Left colon (tissue), 2 donors: ENCODE measurements at regions not wholly inside any gene's neighbourhood (a gene's known extent, or its start where the extent isn't known, plus 50 kb on each side); places are given as distances from the start of the nearest gene placed in this dataset.

ENCODE experiments used
- ATAC-seq: fragments of 200-7000 bp; cut with Tn5 transposase; one replicate; pipeline ENCODE4 v1.9.1; 2020; ENCODE audit warnings: mild to moderate bottlenecking, moderate library complexity
- DNase-seq, 2 donors: peaks; one replicate each; pipeline ENCODE4 v3.0.0-alpha.2; 2020
- intact Hi-C, 2 donors: fragments of 100-400 bp; cut with DNase I in 1 of 2; cut with micrococcal nuclease in 1 of 2; formaldehyde crosslinking; loops; one replicate each; pipeline versions ENCODE4 v1.11.2 to v1.14.0; 2022; cut with DNase I, micrococcal nuclease
- donor health status: DM: no; HTN: no; CAD: no.
- donor health status: DM: yes; HTN: yes; CAD: no.

GRCh38 chr2:19504400-19505198 lies 146.2 kb upstream of the OSR1 start:
- peak; percentile 74 for ATAC-seq
- no peak for DNase-seq
- intact Hi-C loops: no loop called here

- intact Hi-C loops: no loop called here
- ATAC-seq: no peak
- DNase-seq: no peak
Observed at GRCh38 chr2:19503915-19504314, 145.5 kb upstream of the OSR1 start.

- ATAC-seq (no peak), DNase-seq (no peak)
- intact Hi-C loops: no loop called here
Observed at GRCh38 chr2:19503406-19503805, 145.0 kb upstream of the OSR1 start.

GRCh38 chr2:19500126-19500525 lies 141.7 kb upstream of the OSR1 start:
- DNase-seq: no peak
- ATAC-seq: no peak
- intact Hi-C loops: no loop called here

- no peak for ATAC-seq
Observed at GRCh38 chr2:19496646-19497045, 138.2 kb upstream of the OSR1 start.

GRCh38 chr2:19494241-19494640 lies 135.8 kb upstream of the OSR1 start:
- DNase-seq (no peak), ATAC-seq (no peak)
- intact Hi-C loops: no loop called here

More at GRCh38 chr2:19496646-19497045, 138.2 kb upstream of the OSR1 start:
- intact Hi-C loops: no loop called here
- DNase-seq: no peak

GRCh38 chr2:19491796-19492195 lies 133.4 kb upstream of the OSR1 start:
- DNase-seq: no peak
- intact Hi-C loops: no loop called here
- ATAC-seq: no peak

- intact Hi-C loops: no loop called here
- DNase-seq (no peak), ATAC-seq (no peak)
Observed at GRCh38 chr2:19490846-19491435, 132.5 kb upstream of the OSR1 start.

- no peak for ATAC-seq
- DNase-seq: no peak
- intact Hi-C loops: no loop called here
Observed at GRCh38 chr2:19488009-19488691, 129.7 kb upstream of the OSR1 start.

GRCh38 chr2:19484736-19485135 lies 126.3 kb upstream of the OSR1 start:
- intact Hi-C loops: no loop called here
- no peak for ATAC-seq
- no peak for DNase-seq

- intact Hi-C loops: no loop called here
- ATAC-seq: no peak
- DNase-seq: peak in 1 of 2 donors; percentile 25
Observed at GRCh38 chr2:19480673-19481072, 122.2 kb upstream of the OSR1 start.

- no peak for DNase-seq
- intact Hi-C loops: no loop called here
- ATAC-seq: no peak
Observed at GRCh38 chr2:19479666-19480065, 121.2 kb upstream of the OSR1 start.

- intact Hi-C loops: no loop called here
- ATAC-seq (no peak), DNase-seq (no peak)
Observed at GRCh38 chr2:19478409-19478808, 120.0 kb upstream of the OSR1 start.

GRCh38 chr2:19476327-19476726 lies 117.9 kb upstream of the OSR1 start:
- DNase-seq (no peak), ATAC-seq (no peak)
- intact Hi-C loops: no loop called here

- DNase-seq (peak; percentile 11 to 25), ATAC-seq (no peak)
- intact Hi-C loops: no loop called here
Observed at GRCh38 chr2:19474128-19474527, 115.7 kb upstream of the OSR1 start.

GRCh38 chr2:19473350-19473749 lies 114.9 kb upstream of the OSR1 start:
- no peak for DNase-seq
- ATAC-seq: no peak
- intact Hi-C loops: no loop called here

GRCh38 chr2:19472391-19472978 lies 114.1 kb upstream of the OSR1 start:
- intact Hi-C loops: no loop called here
- ATAC-seq (no peak), DNase-seq (no peak)

GRCh38 chr2:19471491-19471890 lies 113.1 kb upstream of the OSR1 start:
- DNase-seq (no peak), ATAC-seq (no peak)
- intact Hi-C loops: no loop called here

GRCh38 chr2:19465978-19466377 lies 107.6 kb upstream of the OSR1 start:
- intact Hi-C loops: no loop called here
- no peak for ATAC-seq
- no peak for DNase-seq

GRCh38 chr2:19462256-19462645 lies 103.8 kb upstream of the OSR1 start:
- intact Hi-C loops: no loop called here
- DNase-seq (no peak), ATAC-seq (no peak)
